OCI-LY3 (cell line): ENCODE measurements at regions not wholly inside any gene's neighbourhood (a gene's known extent, or its start where the extent isn't known, plus 50 kb on each side); places are given as distances from the start of the nearest gene placed in this dataset.

Experiments
- H2AFZ ChIP-seq: fragments of 200-600, 300-600 bp; shearing (Covaris generic); 2 replicates; pipeline ENCODE4 v1.6.0; 2014; ENCODE audit warnings: antibody characterized with exemption, low read depth, low read length
- H3K27ac ChIP-seq: fragments of 200-600, 300-600 bp; sonication (generic); 2 replicates; pipeline ENCODE4 v1.5.1; 2014; ENCODE audit warnings: mild to moderate bottlenecking, low read length, moderate library complexity, mixed read lengths
- H3K27me3 ChIP-seq: fragments of 200-600, 300-600 bp; sonication (generic); 2 replicates; pipeline ENCODE4 v1.6.1; 2014; ENCODE audit warnings: low read depth, low read length, mixed read lengths
- H3K36me3 ChIP-seq: fragments of 200-600, 300-600 bp; sonication (generic); replicated peaks from 2 replicates; pipeline ENCODE3; 2014; ENCODE audit warnings: low read depth, low read length, mixed read lengths
- H3K4me1 ChIP-seq: fragments of 300-600, 200-600 bp; sonication (generic); 2 replicates; pipeline ENCODE4 v1.6.1; 2014; ENCODE audit warnings: low read length, mixed read lengths
- H3K4me2 ChIP-seq: fragments of 200-600, 300-600 bp; sonication (generic); 2 replicates; pipeline ENCODE4 v1.6.1; 2014; ENCODE audit warnings: low read length, mixed read lengths
- H3K4me3 ChIP-seq: fragments of 300-600, 200-600 bp; sonication (generic); 2 replicates; pipeline ENCODE4 v1.5.1; 2014; ENCODE audit warnings: antibody characterized with exemption, mild to moderate bottlenecking, low read length, moderate library complexity
- H3K79me2 ChIP-seq: fragments of 300-600, 200-600 bp; shearing (Covaris generic); 2 replicates; pipeline ENCODE4 v1.6.1; 2014; ENCODE audit warnings: mild to moderate bottlenecking, low read length, mixed read lengths
- H3K9ac ChIP-seq: fragments of 300-600, 200-600 bp; shearing (Covaris generic); 2 replicates; pipeline ENCODE4 v1.6.0; 2014; ENCODE audit warnings: mild to moderate bottlenecking, low read length, moderate library complexity
- H3K9me3 ChIP-seq: fragments of 200-600, 300-600 bp; shearing (Covaris generic); 2 replicates; pipeline ENCODE4 v1.6.1; 2014; ENCODE audit warnings: low read length, mixed read lengths; ENCODE audit not compliant: insufficient read depth
- H4K20me1 ChIP-seq: fragments of 200-600, 300-600 bp; sonication (generic); 2 replicates; pipeline ENCODE4 v1.6.1; 2016; ENCODE audit warnings: low read length, mixed read lengths; ENCODE audit not compliant: insufficient read depth
- EZH2phosphoT487 ChIP-seq: fragments of 200-600 bp; shearing (Covaris generic); IDR thresholded peaks from 2 replicates; pipeline ENCODE4 v1.6.1; 2018; ENCODE audit warnings: antibody characterized with exemption, mixed run types, low read depth
- TF ChIP-seq, protein P1 (sequence below): fragments of 200-600, 300-600 bp; sonication (generic); IDR thresholded peaks from 2 replicates; pipeline ENCODE4 v1.5.1; 2014; ENCODE audit warnings: antibody characterized with exemption, low read length, low read depth

DNA sequence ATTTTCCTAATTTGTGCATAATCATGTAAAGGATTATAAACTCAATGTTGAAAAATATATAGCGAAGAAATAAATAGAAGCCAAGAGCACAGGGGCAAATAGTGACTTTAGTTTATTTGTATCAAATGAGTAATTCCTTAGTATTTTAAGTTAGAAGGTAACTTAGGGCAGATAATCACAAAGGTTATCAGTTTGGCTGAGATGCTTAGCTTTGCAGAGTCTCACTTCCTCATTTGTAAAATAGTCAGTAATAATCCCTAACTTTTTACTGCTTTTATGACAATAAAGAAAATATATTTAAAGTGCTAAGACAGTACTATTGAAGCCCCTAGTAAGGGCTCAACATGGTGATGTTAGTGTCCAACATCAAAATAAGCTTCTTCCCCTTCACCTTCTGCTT is 297.4 kb upstream of the TUSC1 start:
- Histone ChIP-seq H3K4me1 (no peaks in the 10 kb centered on the region), H2AFZ (no peak overlapping the region), H3K79me2 (no peaks in the 10 kb centered on the region), H3K27ac (no peak overlapping the region), H3K4me2 (no peak overlapping the region), H3K36me3 (no peaks in the 10 kb centered on the region), H3K9me3 (no peaks in the 10 kb centered on the region), H3K27me3 (no peaks in the 10 kb centered on the region), H3K4me3 (no peak overlapping the region), H4K20me1 (no peaks in the 10 kb centered on the region), H3K9ac (no peak overlapping the region)
- TF ChIP-seq, protein P1, sequence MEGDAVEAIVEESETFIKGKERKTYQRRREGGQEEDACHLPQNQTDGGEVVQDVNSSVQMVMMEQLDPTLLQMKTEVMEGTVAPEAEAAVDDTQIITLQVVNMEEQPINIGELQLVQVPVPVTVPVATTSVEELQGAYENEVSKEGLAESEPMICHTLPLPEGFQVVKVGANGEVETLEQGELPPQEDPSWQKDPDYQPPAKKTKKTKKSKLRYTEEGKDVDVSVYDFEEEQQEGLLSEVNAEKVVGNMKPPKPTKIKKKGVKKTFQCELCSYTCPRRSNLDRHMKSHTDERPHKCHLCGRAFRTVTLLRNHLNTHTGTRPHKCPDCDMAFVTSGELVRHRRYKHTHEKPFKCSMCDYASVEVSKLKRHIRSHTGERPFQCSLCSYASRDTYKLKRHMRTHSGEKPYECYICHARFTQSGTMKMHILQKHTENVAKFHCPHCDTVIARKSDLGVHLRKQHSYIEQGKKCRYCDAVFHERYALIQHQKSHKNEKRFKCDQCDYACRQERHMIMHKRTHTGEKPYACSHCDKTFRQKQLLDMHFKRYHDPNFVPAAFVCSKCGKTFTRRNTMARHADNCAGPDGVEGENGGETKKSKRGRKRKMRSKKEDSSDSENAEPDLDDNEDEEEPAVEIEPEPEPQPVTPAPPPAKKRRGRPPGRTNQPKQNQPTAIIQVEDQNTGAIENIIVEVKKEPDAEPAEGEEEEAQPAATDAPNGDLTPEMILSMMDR, result no peak
- no peak for TF ChIP-seq EZH2phosphoT487

DNA sequence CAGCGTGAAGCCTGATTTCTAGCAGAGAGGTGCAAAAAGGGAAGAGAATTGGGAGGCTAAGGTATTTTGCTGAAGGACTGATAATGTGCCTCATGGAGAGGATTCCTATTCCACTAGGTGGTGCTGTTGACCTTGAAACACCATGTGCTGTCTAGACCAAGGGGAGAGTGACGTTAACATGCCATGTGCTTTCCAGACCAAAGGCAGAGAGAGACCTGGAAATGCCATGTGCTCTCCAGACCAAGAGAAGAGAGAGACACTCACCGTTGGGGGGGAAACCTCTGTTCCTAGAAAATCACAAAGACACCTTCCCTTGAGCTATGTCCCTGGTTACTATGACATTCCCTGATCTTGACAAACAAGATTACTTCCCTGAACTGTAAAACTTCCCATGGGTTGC is 286.0 kb upstream of the TUSC1 start:
- no peak overlapping the region for H3K4me3 ChIP-seq
- peak overlapping the region; percentile 63; the same call in 1 of the 2 replicates for H2AFZ ChIP-seq
- no peaks in the 10 kb centered on the region for H4K20me1 ChIP-seq
- no peak overlapping the region for H3K9ac ChIP-seq
- H3K27ac ChIP-seq, result no peak overlapping the region
- 0 out of 2 replicates have a peak overlapping the region, but pooled peaks have one; percentile 24 for H3K4me2 ChIP-seq
- H3K79me2 ChIP-seq, result no peaks in the 10 kb centered on the region
- H3K36me3 ChIP-seq, result no peaks in the 10 kb centered on the region
- H3K27me3 ChIP-seq, result no peaks in the 10 kb centered on the region
- H3K9me3 ChIP-seq, result no peaks in the 10 kb centered on the region
- peaks cover 3% of the 10 kb centered on the region; the same call in 1 of the 2 replicates for H3K4me1 ChIP-seq
- TF ChIP-seq EZH2phosphoT487, result no peak
- TF ChIP-seq, protein P1, result peak; percentile 64

DNA sequence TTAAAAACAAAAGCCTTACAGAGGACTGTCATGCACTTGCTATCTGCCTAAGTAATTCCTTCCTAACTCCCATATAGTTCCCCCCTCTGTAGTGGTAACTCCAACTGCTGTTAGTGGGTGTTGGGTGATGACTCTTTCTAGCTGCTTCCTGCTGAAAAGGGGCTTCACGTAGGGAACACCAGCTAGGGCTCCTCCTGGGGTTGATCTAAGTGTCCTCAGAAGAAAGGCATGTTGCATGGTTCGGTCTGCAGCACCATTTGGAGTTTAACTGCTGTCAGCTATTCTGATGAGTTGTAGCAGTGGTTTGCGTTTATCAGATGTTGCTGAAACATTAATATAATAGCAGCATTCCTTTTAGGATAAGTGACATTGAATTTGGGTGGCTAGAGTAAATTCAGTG is 281.9 kb upstream of the TUSC1 start:
- Histone ChIP-seq H3K4me1 (peaks cover 3% of the 10 kb centered on the region; the same call in 1 of the 2 replicates), H3K4me3 (no peak overlapping the region), H4K20me1 (no peaks in the 10 kb centered on the region), H3K79me2 (no peaks in the 10 kb centered on the region), H3K9ac (no peak overlapping the region), H3K27ac (no peak overlapping the region), H3K36me3 (no peaks in the 10 kb centered on the region), H3K27me3 (no peaks in the 10 kb centered on the region), H2AFZ (no peak overlapping the region), H3K9me3 (no peaks in the 10 kb centered on the region), H3K4me2 (no peak overlapping the region)
- TF ChIP-seq, protein P1, result no peak
- no peak for TF ChIP-seq EZH2phosphoT487

DNA sequence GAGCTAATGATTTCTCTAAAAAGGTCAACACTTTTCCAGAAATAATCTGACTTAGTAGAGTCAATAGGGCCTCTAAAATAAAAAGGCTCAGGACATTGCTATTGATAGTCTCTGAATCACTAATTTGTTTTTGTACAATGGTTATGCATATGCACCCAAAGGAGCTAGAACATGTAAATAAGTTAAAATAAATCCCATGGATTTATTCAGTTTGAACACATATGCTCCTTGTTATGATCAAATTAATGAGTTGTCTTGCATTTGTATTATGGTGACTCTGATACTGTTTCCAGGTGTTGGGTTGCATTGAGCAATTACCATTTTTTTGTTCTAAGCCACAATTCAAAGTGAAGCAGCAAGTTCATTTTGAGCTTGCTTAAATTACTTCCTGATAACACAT is 276.0 kb upstream of the TUSC1 start:
- no peaks in the 10 kb centered on the region for H3K9me3 ChIP-seq
- no peak overlapping the region for H3K27ac ChIP-seq
- no peaks in the 10 kb centered on the region for H3K27me3 ChIP-seq
- no peak overlapping the region for H3K9ac ChIP-seq
- H3K4me2 ChIP-seq, result no peak overlapping the region
- no peaks in the 10 kb centered on the region for H3K79me2 ChIP-seq
- H2AFZ ChIP-seq, result no peak overlapping the region
- no peak overlapping the region for H3K4me3 ChIP-seq
- H4K20me1 ChIP-seq, result no peaks in the 10 kb centered on the region
- TF ChIP-seq EZH2phosphoT487, result no peak
- TF ChIP-seq, protein P1, result no peak
- H3K36me3 ChIP-seq, result no peaks in the 10 kb centered on the region
- no peaks in the 10 kb centered on the region for H3K4me1 ChIP-seq
